ENCODE measurements at regions not wholly inside any gene's neighbourhood (a gene's known extent, or its start where the extent isn't known, plus 50 kb on each side); places are given as distances from the start of the nearest gene placed in this dataset.

DNA sequence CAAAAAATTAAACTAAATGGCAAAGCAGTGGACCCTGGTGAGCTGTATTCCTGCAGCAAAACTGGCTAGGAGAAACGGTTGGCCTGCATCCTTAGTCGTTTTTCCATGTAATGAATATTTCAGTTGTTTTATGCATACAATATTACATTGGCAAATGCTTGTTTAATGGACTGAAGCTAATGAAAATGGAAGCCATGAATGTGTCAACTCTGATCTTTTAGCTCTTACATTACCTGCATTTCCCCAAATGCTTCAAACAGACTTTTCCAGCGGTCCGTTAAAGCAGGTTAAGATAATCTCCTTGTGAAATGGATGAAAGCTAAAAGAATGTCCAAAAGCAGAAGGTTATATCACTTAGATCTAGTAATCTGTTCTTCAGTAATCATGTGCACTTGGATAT lies 686.3 kb upstream of the SETBP1 start:
- DNase-seq, result peak; percentile 24

DNA sequence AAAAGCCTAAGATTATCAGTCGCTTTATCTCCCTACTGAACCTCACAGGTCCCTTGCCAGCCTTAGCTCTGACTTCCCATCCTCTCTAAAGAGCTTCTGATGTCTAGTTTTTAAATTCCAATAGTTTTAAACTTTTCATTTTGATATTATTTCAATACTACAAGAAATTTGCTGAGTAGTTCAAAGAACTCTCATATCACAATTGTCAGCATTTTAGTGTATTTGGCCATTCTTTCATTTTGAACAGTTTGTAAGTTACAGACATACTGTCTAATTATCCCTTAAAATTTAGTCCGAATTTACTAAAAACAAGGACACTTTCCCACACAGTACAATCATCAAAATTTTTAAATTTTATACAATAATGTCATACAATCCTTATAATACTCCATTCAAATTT lies 666.8 kb upstream of the SETBP1 start:
- DNase-seq, result no peak

DNA sequence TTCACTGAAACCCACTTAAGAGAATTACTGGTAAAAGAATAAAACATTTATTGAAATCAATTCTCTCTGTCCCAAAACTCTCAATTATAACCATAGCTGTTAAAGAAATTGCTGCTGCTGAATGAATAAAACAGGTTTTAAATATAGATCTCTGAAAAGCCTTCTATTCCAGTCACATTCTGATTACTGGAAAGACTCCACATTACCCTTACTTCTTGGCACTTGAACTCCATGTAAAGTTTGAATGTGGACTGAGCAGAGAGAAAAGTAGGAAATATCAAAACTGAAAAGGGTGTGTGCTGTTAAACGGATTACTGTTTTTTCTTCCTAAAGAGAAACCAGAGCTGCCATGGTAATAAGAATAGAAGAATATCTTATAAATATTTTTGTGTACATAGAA lies 655.3 kb upstream of the SETBP1 start:
- no peak for DNase-seq

DNA sequence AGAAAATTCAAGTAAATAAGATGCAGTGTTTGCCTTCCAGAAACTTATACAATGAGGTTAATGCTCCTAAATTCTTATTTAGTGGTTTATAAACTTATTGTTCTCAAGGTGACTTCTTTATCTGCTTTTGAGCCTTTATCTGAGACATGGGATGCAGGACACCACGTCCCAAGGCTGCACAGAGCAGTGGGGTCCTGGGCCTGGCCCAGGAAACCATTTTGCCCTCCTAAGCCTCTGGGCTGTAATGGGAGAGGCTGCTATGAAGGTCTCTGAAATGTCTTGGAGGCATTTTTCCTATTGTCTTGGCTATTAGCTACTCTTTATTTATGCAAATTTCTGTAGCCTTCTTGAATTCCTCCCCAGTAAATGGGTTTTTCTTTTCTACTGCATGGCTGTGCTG lies 652.6 kb upstream of the SETBP1 start:
- no peak for DNase-seq

DNA sequence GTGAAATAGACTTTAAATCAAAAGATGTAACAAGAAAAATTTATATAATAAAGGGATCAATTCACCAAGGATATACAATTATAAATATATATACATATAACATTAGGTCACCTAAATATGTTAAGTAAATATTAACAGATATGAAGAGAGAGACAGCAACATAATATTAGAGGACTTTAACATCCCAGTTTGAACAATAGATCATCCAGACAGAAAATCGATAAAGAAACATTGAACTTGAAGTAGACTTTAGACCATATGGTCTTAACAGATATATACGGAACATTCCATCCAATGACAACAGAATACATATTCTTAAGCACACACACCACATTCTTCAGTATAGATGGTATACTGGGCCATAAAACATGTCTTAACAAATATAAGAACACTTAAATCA lies 649.6 kb upstream of the SETBP1 start:
- DNase-seq, result no peak

DNA sequence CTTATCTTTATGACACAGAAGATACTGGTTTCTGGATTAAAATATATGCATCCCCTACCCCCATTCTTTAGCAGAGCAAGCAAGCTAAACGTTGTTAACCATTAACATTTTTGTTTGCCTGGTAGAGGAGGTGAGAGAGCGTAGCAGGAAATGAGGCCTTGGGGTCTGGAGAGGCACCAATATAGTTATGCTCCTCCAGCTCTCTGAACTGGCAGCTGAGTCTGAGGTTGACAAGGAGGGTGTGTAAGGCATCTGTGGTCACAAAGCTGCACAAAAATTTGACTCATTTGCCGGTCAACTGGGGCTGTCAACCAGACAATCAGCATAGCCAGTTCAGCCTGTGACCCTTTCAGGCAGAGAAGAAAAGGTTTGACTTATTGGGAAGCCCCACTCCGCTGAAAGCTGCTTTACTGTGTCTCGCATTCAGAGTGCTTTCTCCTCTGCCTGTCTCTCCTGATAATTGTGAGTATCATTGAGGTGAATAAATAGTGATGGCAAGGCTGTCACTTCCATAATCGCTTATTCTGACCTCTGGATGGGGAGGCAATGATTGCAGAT lies 647.5 kb upstream of the SETBP1 start:
- DNase-seq, result no peak

DNA sequence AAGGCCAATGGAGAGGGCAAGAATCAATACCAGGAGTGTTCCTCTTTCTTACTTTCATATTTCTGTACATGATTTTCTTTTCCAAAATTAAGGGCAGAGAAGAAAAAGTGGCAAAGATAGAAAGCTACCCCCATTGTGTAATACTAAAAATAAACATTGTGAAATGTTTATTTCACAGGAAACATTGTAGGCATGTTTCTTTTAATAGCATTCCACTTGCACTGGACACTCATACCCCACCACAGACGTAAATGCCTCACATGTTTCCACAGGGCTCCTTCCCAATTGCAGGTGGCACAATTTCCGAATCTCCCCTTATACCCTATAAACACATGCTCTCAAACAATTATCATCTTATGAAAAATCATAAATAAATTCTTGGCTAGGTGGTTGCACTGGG lies 645.1 kb upstream of the SETBP1 start:
- DNase-seq, result no peak

DNA sequence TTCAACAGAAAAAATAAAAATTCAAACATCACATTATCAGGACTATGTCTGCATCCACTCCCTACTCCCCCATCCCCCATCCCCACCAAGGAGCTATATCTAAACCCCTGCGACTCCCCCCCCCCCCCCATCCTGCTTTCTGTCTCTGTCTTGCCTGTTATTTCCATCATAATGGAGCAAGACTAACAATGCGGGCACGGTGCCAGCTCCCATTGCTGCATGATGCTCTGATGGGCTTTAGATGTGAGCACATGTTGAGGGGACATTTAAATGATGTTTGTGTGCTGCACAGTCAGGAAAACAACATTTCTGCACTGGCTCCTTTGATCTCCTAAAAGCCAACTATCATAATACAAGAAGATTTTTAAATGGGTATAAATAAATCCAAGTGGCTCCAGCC lies 644.2 kb upstream of the SETBP1 start:
- DNase-seq, result peak; percentile 41

DNA sequence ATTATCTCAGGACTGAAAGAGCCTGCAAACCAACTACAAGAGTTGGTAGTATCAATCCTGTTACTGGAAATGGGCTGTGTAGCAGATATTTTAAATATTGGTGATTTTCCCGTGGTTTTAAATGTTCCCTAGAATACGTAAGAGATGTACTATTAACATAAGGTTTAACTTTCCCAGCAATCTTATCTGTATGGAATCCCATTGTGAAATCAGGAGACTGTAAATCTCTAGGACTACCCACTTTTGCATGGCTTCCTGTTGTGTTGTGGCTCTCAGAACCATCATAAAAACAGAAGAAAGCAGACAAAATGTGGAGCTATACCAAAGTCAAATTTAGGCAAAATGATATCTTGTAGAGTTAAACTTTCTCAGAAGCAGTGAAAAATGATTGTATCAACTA lies 641.5 kb upstream of the SETBP1 start:
- no peak for DNase-seq

DNA sequence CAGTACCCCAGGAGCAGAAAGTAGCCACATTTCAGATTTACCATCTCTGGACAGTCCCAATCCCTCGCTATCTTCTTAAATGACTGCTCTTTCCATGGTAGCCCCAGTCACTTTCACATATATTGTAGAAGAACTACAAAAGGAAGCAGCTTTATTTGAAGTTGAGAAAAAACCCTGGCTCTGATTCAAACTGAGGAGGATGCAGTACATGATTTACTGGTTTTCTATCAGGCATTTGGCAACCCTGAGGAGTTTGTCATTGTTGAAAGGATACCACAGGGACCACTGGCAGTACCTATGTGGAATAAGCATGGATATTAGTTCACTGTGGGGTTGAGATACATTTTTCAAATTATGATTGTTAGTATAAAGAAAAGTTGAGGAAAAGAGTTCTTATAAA lies 640.9 kb upstream of the SETBP1 start:
- DNase-seq, result no peak

DNA sequence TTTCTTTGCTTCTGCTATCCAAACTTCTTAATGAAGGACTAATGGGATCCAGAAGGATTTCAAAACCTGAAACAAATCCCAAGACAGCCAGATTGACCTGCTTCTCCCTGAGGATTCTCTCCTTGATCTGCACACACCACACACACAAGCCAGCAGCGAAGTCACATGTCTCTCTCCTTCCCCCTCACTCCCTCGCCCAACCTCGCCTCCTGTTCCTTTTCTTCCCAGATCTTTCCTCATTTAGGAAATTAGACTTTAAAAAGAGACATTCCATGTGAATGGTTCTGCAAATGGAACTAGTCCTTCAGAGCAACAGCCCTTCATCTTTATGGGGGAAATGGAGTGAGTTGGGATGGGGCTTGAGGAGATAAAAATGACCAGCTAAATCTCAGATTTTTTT lies 639.1 kb upstream of the SETBP1 start:
- no peak for DNase-seq

DNA sequence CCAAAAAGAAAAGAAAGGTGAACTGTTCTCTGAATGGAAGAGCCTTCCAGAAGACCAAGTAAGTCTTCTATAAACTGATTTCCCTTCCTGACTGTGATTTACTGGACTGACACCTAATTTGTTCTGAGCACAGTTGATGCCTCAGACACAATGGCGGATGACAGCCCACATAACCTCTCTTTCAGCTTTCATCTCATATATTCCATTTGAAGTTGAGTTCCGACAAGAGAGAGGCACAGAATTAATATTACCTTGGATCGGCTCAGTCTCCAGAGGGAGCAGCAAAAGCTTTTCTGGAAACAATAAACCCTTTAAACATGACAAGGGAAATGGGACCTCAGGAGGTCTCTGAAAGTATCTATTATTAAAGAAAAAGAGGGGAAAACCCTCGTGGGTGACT lies 638.7 kb upstream of the SETBP1 start:
- DNase-seq, result no peak

DNA sequence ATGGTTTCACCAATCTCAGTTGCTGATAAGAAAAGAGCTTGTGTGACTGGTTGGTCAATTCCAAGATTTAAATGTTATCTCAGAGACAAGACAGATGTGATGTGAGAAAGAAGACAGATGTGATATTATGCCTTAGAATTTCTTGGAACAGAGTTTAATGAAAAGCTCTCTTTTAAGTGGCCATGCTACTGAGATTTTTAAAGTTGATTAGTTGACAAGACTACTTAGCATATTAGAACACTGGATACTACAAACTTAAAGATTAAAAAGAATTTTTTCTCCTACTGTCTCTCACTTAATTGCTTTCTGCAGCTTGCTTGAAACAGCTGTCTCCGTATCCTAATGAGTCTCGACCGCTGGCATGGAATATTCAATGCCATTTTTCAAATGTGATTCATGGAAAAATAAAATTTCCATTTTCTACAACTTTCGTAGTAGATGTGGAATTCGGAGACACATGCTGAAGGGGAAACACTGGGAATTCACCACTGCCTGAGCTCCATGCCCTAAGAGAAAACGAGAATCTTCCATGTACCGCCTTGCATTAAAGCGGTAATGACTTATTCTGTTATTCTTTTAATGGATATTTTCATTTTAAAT lies 634.2 kb upstream of the SETBP1 start:
- DNase-seq, result no peak

DNA sequence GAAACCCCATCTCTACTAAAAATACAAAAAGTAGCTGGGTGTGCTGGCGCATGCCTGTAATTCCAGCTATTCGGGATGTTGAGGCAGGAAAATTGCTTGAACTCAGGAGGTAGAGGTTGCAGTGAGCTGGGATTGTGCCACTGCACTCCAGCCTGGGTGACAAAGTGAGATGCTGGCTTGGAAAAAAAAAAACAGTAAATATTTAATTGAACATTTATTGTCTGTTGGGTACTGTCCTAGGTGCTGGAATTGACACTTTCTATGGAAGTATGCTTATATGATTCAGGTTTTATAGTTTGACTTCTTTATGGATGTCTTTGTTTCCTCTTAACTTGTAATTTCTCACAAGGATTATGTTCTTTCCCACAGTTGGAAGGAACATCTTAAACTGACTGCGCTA lies 633.1 kb upstream of the SETBP1 start:
- no peak for DNase-seq

DNA sequence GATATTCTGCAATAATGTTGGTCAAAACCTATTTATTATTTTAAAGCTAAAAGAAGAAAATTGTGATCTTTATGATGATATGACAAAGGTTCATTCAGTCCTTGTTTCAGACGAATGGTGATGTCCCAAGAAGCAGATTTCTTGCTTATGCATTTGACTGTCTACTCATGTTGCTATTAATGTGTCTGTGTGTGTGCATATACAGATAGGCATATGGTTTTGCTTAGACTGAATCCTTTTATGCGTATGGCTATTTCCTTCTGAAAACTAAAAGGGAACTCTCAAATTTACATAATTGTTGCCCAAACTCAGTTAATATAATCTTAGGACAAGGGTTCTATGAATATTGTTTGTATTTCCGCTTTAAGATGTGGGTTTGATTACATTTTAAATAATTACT lies 632.3 kb upstream of the SETBP1 start:
- DNase-seq, result no peak

DNA sequence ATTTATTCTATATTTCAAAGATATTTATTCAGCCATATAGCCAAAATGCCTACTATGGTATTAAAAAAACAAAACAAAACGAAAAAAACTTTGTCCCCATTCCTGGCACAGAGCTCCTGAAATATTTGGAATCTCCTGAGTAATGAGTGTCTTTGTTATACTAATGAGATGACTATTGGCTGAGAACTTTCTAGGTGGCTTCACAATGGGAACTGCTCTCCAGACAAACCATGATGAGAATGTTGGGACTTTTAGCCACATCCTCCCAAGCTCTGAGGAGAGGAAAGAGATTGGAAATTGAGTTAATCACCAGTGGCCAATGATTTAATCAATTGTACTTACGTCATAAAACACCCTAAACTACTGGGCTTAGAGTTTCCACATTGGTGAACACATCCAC lies 631.8 kb upstream of the SETBP1 start:
- DNase-seq, result no peak

DNA sequence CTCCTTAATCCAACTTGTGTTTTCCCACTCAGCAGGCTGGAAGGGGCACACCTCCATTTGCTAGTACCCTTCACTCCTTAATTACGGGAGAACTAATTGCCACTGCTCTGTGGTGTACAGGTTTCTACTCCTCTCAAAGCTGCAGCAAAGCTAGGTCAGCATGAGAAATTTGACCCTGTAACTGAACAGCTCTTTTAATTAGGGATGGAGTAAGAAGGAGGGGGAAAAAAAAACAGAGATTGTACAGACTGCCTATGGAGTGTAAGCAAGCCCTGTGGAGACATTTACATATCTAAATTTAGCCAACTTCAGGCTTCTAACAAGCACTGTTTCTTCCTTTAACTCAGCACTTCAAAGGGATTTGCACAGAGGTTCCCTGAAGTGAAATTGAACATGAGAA lies 629.7 kb upstream of the SETBP1 start:
- no peak for DNase-seq

DNA sequence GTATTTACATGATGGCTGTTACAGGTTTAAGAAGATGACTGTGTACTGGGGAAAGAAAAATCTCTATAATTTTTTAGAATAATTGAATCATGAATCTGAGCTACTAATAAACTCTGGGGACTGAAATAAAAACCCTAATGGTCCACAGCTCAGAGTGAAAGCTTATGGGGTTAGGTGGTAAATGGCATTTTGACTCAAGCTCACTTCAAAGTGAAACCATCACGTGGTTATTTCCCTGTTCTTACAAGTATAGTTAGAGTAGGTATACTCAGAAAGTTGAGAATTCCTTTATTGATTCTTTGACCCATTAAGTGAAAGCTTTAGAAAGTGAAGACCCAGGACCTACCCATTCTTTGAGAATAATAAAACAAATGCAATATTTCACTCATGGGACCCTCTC lies 626.2 kb upstream of the SETBP1 start:
- no peak for DNase-seq

DNA sequence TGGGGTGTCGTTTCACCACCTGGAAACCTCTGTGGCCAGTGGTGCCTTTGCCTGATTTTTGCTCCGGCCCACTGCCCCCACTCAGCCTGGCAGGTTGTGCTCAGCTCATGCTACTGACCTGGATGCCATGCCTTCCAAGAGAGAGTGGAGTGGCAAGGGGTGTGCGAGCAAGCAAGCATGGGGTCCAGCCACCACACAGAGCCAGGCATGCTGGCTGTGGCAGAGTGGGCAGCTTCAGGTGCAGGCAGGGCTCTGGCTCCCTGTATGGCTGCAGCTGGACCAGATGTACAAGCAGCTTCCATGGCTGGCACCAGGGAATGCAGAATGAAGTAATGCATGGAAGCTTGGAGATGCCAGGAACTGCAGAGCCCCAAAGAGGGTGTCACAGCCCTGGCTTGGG lies 620.5 kb upstream of the SETBP1 start:
- DNase-seq, result no peak

DNA sequence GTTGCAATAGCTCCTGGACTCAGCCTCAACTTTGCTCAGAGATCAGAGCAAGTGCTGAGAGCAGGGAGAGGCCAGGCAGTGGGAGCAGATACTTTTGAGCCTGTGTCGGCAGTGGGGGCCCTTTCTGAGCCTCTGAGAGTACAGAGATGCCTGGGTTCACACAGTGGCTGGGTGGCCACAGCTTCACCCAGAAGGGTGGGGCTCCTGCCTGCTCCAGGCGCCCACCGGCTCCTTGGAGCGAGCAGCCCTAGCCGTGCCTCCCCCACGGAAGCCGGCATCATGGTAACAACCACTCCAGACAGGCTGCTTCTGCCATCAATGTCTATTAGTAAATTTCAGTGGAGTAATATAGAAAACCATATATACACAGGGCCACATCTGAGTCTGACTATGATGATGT lies 619.2 kb upstream of the SETBP1 start:
- DNase-seq, result no peak

DNA sequence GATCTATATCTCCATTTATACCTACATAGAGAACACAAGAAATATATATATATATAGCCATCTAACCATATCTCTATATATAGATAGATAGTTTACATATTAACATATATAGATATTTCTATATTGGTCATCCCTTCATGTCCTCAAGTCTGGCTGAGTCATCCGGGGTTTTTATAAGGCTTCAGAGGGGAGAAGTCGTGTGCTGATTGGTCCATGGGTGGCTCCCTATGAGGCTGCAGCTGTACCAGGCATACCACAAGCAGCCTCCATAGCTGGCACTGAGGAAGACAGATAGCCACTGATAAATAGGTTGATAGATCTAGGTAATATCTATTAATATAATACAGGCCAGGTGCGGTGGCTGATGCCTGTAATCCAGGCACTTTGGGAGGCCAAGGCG lies 618.3 kb upstream of the SETBP1 start:
- no peak for DNase-seq

DNA sequence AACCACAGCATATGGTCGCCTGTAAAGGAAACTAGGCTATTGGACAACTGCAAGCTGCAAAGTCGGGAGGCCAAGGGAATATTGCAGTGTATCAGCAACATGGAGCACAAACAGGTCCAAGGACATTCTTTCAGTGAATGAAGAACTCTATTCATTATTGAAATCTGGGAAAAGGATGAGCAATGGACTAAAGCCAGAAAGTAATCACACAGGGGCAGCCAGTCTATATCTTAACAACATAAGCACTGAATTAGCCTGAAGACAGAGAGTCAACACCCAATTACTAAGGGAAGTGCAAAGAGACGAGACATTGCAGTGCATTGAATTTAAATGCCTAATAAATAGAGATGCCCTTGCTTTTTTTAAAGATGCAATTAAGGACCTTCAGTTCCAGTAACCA lies 615.5 kb upstream of the SETBP1 start:
- DNase-seq, result no peak

DNA sequence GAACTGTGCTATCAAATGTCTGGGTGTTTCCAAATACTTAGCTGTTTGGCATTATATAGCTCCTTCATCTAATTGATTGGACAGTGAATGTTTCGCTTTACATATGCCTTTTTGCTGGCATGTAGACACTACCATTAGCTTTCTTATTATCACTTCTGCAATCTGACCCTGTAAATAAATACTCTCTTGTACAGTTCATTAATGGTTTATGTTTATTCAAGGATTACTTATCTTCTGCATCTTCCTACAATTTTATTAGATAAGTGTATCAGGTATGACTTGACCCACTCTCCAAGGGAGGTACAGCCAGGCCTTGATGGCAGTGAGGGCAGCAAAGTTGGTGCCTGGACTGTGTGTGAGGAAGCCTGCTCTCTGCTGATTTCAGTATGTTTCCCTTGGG lies 614.1 kb upstream of the SETBP1 start:
- DNase-seq, result no peak

DNA sequence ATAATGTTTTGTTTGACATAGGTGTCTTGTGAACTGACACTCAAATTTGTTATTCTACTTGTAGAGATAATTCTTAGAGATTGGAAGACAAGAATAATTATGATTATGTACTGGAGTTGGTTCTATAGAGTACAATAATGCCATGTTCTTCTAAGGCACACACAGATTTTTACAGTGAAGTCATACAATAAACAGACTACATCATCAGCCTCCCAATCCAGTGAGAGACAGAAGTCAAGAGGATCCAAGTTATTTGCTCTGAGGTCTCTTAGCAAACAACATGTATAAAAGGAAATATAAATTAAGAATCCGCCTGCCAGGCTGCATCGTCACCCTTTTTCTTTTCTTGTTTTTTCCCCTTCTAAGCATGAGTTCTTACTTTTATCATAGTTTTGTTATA lies 613.5 kb upstream of the SETBP1 start:
- DNase-seq, result no peak

DNA sequence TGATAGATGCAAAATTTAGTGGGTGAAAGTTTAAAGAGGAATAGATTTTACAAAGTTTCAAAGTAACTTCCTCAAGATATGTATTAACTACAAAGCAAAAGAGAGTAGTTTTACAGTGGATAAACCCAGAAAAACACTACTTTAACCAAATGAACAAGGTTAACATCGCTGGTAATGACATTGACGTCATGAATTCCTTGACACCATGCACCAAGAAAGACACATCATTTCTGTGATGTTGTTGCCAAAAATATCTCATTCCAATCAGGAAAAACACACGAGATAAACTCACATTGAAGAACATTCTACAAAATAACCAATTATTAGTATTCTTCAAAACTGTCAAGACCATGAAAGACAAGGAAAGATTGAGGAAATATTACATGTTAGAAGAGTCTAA lies 605.6 kb upstream of the SETBP1 start:
- no peak for DNase-seq

DNA sequence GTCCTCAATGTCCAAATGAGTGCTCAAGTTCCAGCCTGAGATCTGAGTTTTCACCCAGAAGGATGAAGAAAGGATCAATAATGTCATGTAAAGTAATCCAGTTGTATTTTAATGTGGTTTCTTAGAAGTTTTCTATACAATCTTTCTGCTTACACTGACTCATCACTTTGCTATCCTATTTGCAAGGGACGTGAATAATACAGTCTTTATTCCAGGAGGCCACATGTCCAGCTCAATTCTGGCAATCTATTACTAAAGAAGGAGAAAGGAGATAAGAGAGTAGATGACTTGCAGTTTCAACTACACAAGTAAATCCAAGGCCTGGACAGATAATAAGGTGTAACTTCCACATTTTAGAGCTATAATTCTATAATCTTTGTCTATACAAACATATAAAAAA lies 601.1 kb upstream of the SETBP1 start:
- no peak for DNase-seq

Data from femur (tissue), 1 donor.